Endothelial cell of umbilical vein (primary cell): ENCODE measurements at regions not wholly inside any gene's neighbourhood (a gene's known extent, or its start where the extent isn't known, plus 50 kb on each side); places are given as distances from the start of the nearest gene placed in this dataset.
"Not testable (repeated sequence)": the region's sequence is repeated elsewhere in the genome, so short reads cannot be mapped to it uniquely, and the experiment has no call there.

Experiments
- BruUV-seq: library from RNA; stranded (reverse); fragments of 400-500 nt; replicated peaks from 2 replicates; lab custom pipeline; 2021; lab: Mats Ljungman, UMichigan
- CTCF ChIA-PET: fragments of 300-600, 350-600 bp; sonication (Branson Sonifier 250); formaldehyde crosslinking; loops from one replicate; lab custom pipeline; 2021; ENCODE audit warnings: antibody characterized with exemption, inconsistent platforms; lab: Charles Lee
- POLR2A ChIA-PET: fragments of 300-600, 350-600 bp; sonication (Branson Sonifier 250); formaldehyde crosslinking; loops from one replicate; lab custom pipeline; 2021; ENCODE audit warnings: antibody characterized with exemption, inconsistent platforms; lab: Charles Lee
- DNase-seq: peaks from one replicate; pipeline ENCODE4 v3.0.0-alpha.2; 2011; ENCODE audit warnings: low read depth, low spot score
- FAIRE-seq: peaks from 2 replicates; lab custom pipeline; 2011; peaks lifted over from hg19 to GRCh38; lab: Jason Lieb, UNC
- H2AFZ ChIP-seq: 2 replicates; pipeline ENCODE4 v1.6.0; 2012; ENCODE audit warnings: low read depth, low read length, control low read depth, inconsistent platforms
- H3K27ac ChIP-seq: 2 replicates; pipeline ENCODE4 v1.5.1; 2011; ENCODE audit warnings: low read depth, mild to moderate bottlenecking, control low read depth, low read length, moderate library complexity; ENCODE audit not compliant: insufficient read depth
- H3K27me3 ChIP-seq, 2 experiments: 2 replicates each; pipeline versions ENCODE4 v1.6.0 to v1.6.1; 2011; ENCODE audit warnings: low read length in 2 of 2, mixed read lengths in 1 of 2; ENCODE audit not compliant: control insufficient read depth in 2 of 2, insufficient read depth in 2 of 2
- H3K36me3 ChIP-seq, 2 experiments: 2 replicates in 1 of 2; 3 replicates in 1 of 2; pipeline ENCODE4 v1.5.1; 2011; ENCODE audit warnings: low read length in 2 of 2, mild to moderate bottlenecking in 1 of 2, moderate library complexity in 1 of 2; ENCODE audit not compliant: control insufficient read depth in 2 of 2, insufficient read depth in 2 of 2; ENCODE audit errors: extremely low read depth in 1 of 2
- H3K4me1 ChIP-seq: 3 replicates; pipeline ENCODE4 v1.5.1; 2011; ENCODE audit warnings: mild to moderate bottlenecking, low read length; ENCODE audit not compliant: control insufficient read depth, insufficient read depth; ENCODE audit errors: extremely low read depth
- H3K4me2 ChIP-seq: 2 replicates; pipeline ENCODE4 v1.6.1; 2011; ENCODE audit warnings: low read length, control low read depth, mixed read lengths; ENCODE audit not compliant: insufficient read depth
- H3K4me3 ChIP-seq, 3 experiments: fragments of 200-600 bp in 1 of 3; sonication (generic), shearing (Covaris generic) in 1 of 3; replicated peaks in 1 of 3; 2 replicates each; pipeline ENCODE4 v1.5.1; 2011 to 2016; ENCODE audit warnings: control low read depth in 3 of 3, low read length in 3 of 3, mild to moderate bottlenecking in 2 of 3, inconsistent platforms in 1 of 3, low read depth in 1 of 3, moderate library complexity in 1 of 3; ENCODE audit not compliant: insufficient read depth in 1 of 3
- H3K79me2 ChIP-seq: 2 replicates; pipeline ENCODE4 v1.6.0; 2012; ENCODE audit warnings: low read length, inconsistent platforms; ENCODE audit not compliant: control insufficient read depth, insufficient read depth
- H3K9ac ChIP-seq: replicated peaks from 2 replicates; pipeline ENCODE3; 2011; ENCODE audit warnings: low read length, control low read depth; ENCODE audit not compliant: insufficient read depth; ENCODE audit errors: extremely low read depth
- H3K9me1 ChIP-seq: replicated peaks from 3 replicates; pipeline ENCODE4 v1.6.0; 2011; ENCODE audit warnings: mild to moderate bottlenecking, low read length; ENCODE audit not compliant: control insufficient read depth, insufficient read depth; ENCODE audit errors: extremely low read depth
- H3K9me3 ChIP-seq: replicated peaks from 2 replicates; pipeline ENCODE4 v1.5.1; 2012; ENCODE audit warnings: low read length, inconsistent platforms; ENCODE audit not compliant: control insufficient read depth, insufficient read depth
- H4K20me1 ChIP-seq: replicated peaks from 2 replicates; pipeline ENCODE3; 2011; ENCODE audit warnings: mild to moderate bottlenecking, low read length; ENCODE audit not compliant: control insufficient read depth, insufficient read depth; ENCODE audit errors: extremely low read depth
- JUN ChIP-seq: IDR thresholded peaks from 2 replicates; pipeline ENCODE4 v1.6.1; 2011; ENCODE audit warnings: borderline replicate concordance, low read depth; ENCODE audit not compliant: insufficient read length, insufficient read depth
- MYC ChIP-seq: IDR thresholded peaks from one replicate; pipeline ENCODE4 v1.6.1; 2011; ENCODE audit warnings: mild to moderate bottlenecking, low read depth, low read length
- dilution Hi-C: fragments of 300-500 bp; cut with MboI; formaldehyde crosslinking; loops from one replicate; pipeline ENCODE4 v1.15.0; 2019; ENCODE audit warnings: low sequenced_read_pairs; ENCODE audit not compliant: extremely low pct_ligation_motif_present
- intact Hi-C: fragments of 100-400 bp; cut with micrococcal nuclease; formaldehyde crosslinking; loops from one replicate; pipeline ENCODE4 v1.10.0; 2022

GRCh38 chr2:51780353-51780752 is 748.4 kb upstream of the NRXN1 start:
- no peaks in the 10 kb centered on the region for H3K36me3 ChIP-seq
- no peak overlapping the region for H2AFZ ChIP-seq
- ChIA-PET POLR2A (no interaction called here), CTCF (no interaction called here)
- H3K4me3 ChIP-seq = no peak overlapping the region
- dilution Hi-C loops (no loop called here), intact Hi-C loops (no loop called here)
- no peaks in the 10 kb centered on the region for H3K9me3 ChIP-seq
- H3K27me3 ChIP-seq = no peaks in the 10 kb centered on the region
- H3K27ac ChIP-seq = no peak overlapping the region
- H4K20me1 ChIP-seq = no peaks in the 10 kb centered on the region
- TF ChIP-seq MYC (no peak), JUN (no peak)
- H3K79me2 ChIP-seq = no peaks in the 10 kb centered on the region
- H3K9ac ChIP-seq = no peak overlapping the region
- H3K9me1 ChIP-seq = no peaks in the 10 kb centered on the region
- H3K4me2 ChIP-seq = no peak overlapping the region
- H3K4me1 ChIP-seq = no peaks in the 10 kb centered on the region
- DNase-seq (no peak), FAIRE-seq (no peak)
- no TSS peak for BruUV-seq

DNA sequence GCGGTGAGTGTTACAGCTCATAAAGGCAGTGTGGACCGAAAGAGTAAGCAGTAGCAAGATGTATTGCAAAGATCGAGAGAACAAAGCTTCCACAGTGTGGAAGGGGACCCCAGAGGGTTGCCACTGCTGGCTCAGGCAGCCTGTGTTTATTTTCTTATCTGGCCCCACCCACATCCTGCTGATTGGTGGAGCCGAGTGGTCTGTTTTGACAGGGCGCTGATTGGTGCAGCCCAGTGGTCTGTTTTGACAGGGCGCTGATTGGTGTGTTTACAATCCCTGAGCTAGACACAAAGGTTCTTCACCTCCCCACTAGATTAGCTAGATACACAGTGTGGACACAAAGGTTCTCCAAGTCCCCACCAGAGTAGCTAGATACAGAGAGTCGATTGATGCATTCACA is 747.8 kb upstream of the NRXN1 start:
- H3K4me1 ChIP-seq, dilution Hi-C loops, H3K36me3 ChIP-seq, intact Hi-C loops, H3K27me3 ChIP-seq, H3K79me2 ChIP-seq, H3K27ac ChIP-seq, POLR2A ChIA-PET, H3K9me3 ChIP-seq, FAIRE-seq, H3K9ac ChIP-seq, H3K9me1 ChIP-seq, DNase-seq, H3K4me2 ChIP-seq, H2AFZ ChIP-seq, H3K4me3 ChIP-seq, H4K20me1 ChIP-seq, BruUV-seq, CTCF ChIA-PET: not testable (repeated sequence)
